PC-3 (cell line): ENCODE measurements at regions not wholly inside any gene's neighbourhood (a gene's known extent, or its start where the extent isn't known, plus 50 kb on each side); places are given as distances from the start of the nearest gene placed in this dataset.

Source experiments
- ATAC-seq: fragments of 200-7000 bp; cut with Tn5 transposase; 2 replicates; pipeline ENCODE4 v1.9.1; 2020; ENCODE audit warnings: mild to moderate bottlenecking, moderate library complexity
- BruUV-seq: library from RNA; stranded (reverse); fragments of 400-500 nt; replicated peaks from 2 replicates; lab custom pipeline; 2021; lab: Mats Ljungman, UMichigan
- CTCF ChIA-PET: fragments of 300-600 bp; sonication (Branson Sonifier 250); formaldehyde crosslinking; loops from one replicate; lab custom pipeline; 2022; ENCODE audit warnings: antibody characterized with exemption; lab: Charles Lee
- POLR2A ChIA-PET: fragments of 300-600 bp; sonication (Branson Sonifier 250); formaldehyde crosslinking; loops from one replicate; lab custom pipeline; 2022; ENCODE audit warnings: antibody characterized with exemption; ENCODE audit not compliant: unreplicated experiment; lab: Charles Lee
- DNase-seq: peaks from one replicate; pipeline ENCODE4 v3.0.0-alpha.2; 2015
- H2AFZ ChIP-seq: fragments of 300-600 bp; sonication (generic); 2 replicates; pipeline ENCODE4 v1.6.0; 2016; ENCODE audit warnings: antibody characterized with exemption, low read length
- H3F3A ChIP-seq: fragments of 300-600 bp; sonication (generic); one replicate; pipeline ENCODE4 v1.6.0; 2017; ENCODE audit warnings: antibody characterized with exemption, low read length, control low read depth, mild to moderate bottlenecking; ENCODE audit not compliant: unreplicated experiment
- H3K27ac ChIP-seq: fragments of 300-600 bp; sonication (generic); 2 replicates; pipeline ENCODE4 v1.5.1; 2016; ENCODE audit warnings: mild to moderate bottlenecking, low read length
- H3K27me3 ChIP-seq: fragments of 300-600 bp; sonication (generic); 2 replicates; pipeline ENCODE4 v1.6.1; 2016; ENCODE audit warnings: low read length, mixed read lengths
- H3K36me3 ChIP-seq: fragments of 300-600 bp; sonication (generic); 2 replicates; pipeline ENCODE4 v1.6.1; 2016; ENCODE audit warnings: low read depth, mixed run types, low read length, mixed read lengths
- H3K4me1 ChIP-seq: fragments of 300-600 bp; sonication (generic); 2 replicates; pipeline ENCODE4 v1.5.1; 2016; ENCODE audit warnings: low read length; ENCODE audit not compliant: insufficient read depth
- H3K4me2 ChIP-seq: fragments of 300-600 bp; sonication (generic); 2 replicates; pipeline ENCODE4 v1.6.0; 2016; ENCODE audit warnings: low read length
- H3K4me3 ChIP-seq: fragments of 300-600 bp; sonication (generic); 2 replicates; pipeline ENCODE4 v1.5.1; 2016; ENCODE audit warnings: mild to moderate bottlenecking, low read length, mixed read lengths
- H3K79me2 ChIP-seq: fragments of 300-600 bp; sonication (generic); 2 replicates; pipeline ENCODE4 v1.6.1; 2017; ENCODE audit warnings: low read length, mixed read lengths
- H3K9ac ChIP-seq: fragments of 300-600 bp; sonication (generic); 2 replicates; pipeline ENCODE4 v1.6.0; 2016; ENCODE audit warnings: mild to moderate bottlenecking, low read length
- H3K9me2 ChIP-seq: fragments of 300-600 bp; sonication (generic); replicated peaks from 2 replicates; pipeline ENCODE4 v1.6.1; 2016; ENCODE audit warnings: mixed run types, low read length, mixed read lengths
- H3K9me3 ChIP-seq: fragments of 300-600 bp; sonication (generic); 2 replicates; pipeline ENCODE4 v1.6.1; 2016; ENCODE audit warnings: low read length, mixed read lengths
- H4K20me1 ChIP-seq: fragments of 300-600 bp; sonication (generic); 2 replicates; pipeline ENCODE4 v1.6.1; 2016; ENCODE audit warnings: low read length, mixed read lengths
- EZH2 ChIP-seq: fragments of 300-600 bp; sonication (generic); IDR thresholded peaks from one replicate; pipeline ENCODE4 v1.6.1; 2017; ENCODE audit warnings: antibody characterized with exemption, mild to moderate bottlenecking, low read length; ENCODE audit not compliant: unreplicated experiment
- EZH2phosphoT487 ChIP-seq: fragments of 300-600 bp; sonication (generic); IDR thresholded peaks from 2 replicates; pipeline ENCODE4 v1.6.1; 2018; ENCODE audit warnings: mild to moderate bottlenecking, antibody characterized with exemption, low read length, borderline replicate concordance
- intact Hi-C: fragments of 100-400 bp; cut with micrococcal nuclease; formaldehyde crosslinking; loops from 2 replicates; pipeline ENCODE4 v1.9.0; 2023
- TF ChIP-seq, protein P1 (sequence below): fragments of 300-600 bp; sonication (generic); conservative IDR thresholded peaks from 2 replicates; pipeline ENCODE4 v1.5.1; 2017; ENCODE audit warnings: antibody characterized with exemption, low read depth, mild to moderate bottlenecking, low read length

DNA sequence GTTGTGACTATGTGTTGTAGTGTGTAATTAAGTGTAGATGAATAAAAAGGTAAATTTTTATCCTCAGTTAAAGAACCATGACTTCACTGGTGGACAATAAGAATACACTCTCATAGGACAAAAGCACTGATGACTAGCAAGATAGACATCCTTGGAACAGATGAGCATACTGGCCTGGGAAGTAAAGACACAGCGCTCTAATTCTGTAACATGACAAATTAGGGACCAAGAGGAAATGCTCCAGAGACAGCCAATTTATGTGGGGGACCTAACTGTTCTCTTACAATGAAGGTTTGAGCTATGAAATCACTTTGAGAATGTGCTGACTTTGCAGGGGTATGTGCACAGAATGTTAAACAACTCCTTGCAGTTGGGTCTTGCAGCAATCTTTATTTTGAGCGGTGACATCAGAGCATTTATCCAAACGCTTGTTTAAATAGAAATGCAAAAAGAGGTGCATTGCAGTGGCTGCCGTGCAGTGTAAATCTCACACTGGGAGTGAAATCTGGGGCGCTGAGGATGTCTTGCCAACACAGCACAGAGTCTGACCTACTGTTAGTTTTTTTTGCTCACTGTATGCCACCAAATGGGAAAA, 109.3 kb downstream of the MAGEC2 start:
- no peaks in the 10 kb centered on the region for H3K79me2 ChIP-seq
- H3K4me3 ChIP-seq: no peak overlapping the region
- POLR2A ChIA-PET: no interaction called here
- no peaks in the 10 kb centered on the region for H3K27me3 ChIP-seq
- no TSS peak for BruUV-seq
- H4K20me1 ChIP-seq: no peaks in the 10 kb centered on the region
- no peaks in the 10 kb centered on the region for H3K36me3 ChIP-seq
- H3K4me1 ChIP-seq: no peaks in the 10 kb centered on the region
- intact Hi-C loops: no loop called here
- CTCF ChIA-PET: no interaction called here
- H3K9me3 ChIP-seq: no peaks in the 10 kb centered on the region
- H2AFZ ChIP-seq: no peak overlapping the region
- no peak for ATAC-seq
- DNase-seq: no peak
- no peak overlapping the region for H3K27ac ChIP-seq
- H3F3A ChIP-seq: no peaks in the 10 kb centered on the region
- no peaks in the 10 kb centered on the region for H3K9me2 ChIP-seq
- H3K9ac ChIP-seq: no peak overlapping the region
- TF ChIP-seq EZH2: no peak
- no peak for TF ChIP-seq EZH2phosphoT487
- TF ChIP-seq, protein P1, sequence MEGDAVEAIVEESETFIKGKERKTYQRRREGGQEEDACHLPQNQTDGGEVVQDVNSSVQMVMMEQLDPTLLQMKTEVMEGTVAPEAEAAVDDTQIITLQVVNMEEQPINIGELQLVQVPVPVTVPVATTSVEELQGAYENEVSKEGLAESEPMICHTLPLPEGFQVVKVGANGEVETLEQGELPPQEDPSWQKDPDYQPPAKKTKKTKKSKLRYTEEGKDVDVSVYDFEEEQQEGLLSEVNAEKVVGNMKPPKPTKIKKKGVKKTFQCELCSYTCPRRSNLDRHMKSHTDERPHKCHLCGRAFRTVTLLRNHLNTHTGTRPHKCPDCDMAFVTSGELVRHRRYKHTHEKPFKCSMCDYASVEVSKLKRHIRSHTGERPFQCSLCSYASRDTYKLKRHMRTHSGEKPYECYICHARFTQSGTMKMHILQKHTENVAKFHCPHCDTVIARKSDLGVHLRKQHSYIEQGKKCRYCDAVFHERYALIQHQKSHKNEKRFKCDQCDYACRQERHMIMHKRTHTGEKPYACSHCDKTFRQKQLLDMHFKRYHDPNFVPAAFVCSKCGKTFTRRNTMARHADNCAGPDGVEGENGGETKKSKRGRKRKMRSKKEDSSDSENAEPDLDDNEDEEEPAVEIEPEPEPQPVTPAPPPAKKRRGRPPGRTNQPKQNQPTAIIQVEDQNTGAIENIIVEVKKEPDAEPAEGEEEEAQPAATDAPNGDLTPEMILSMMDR: no peak
- no peak overlapping the region for H3K4me2 ChIP-seq

DNA sequence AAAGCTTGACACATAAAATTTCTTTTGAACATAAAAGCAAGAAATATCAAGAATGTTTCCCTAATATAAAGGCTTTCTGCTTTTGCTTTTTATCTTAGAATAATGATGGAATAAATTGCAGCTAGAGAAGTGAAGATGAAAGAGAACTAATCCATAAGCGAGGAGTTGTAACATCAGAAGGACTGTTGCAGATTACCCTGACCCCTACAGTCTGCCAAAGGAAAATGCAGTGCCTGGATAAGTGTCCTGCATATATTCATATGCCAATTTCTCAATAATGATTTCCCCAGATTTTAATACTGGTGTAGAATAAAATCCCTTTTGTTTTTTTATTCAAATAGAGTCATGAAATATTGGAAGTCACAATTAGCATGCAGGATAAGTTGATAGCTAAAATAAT, 115.9 kb downstream of the MAGEC2 start:
- BruUV-seq: no TSS peak
- CTCF ChIA-PET: no interaction called here

DNA sequence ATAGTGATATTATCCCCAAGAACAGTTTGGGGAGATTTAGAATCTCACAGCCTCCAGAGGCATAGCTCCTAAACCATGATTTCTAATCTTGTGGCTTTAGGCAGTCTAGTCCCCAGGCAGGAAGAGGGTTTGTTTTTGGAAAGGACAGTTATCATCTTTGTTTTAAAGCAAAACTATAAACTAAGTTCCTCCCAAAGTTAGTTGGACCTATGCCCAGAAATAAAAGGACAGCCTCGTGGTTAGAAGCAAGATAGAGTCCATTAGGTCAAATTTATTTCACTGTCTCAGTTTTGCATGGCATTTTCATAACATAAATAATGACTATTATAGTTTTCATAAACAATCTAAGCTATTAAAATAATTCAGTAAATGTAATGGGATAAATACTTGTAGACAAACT, 120.5 kb downstream of the MAGEC2 start:
- POLR2A ChIA-PET: no interaction called here

More for the DNA sequence above, 115.9 kb downstream of the MAGEC2 start:
- DNase-seq: peak; percentile 45
- no peak overlapping the region for H3K27ac ChIP-seq
- no peaks in the 10 kb centered on the region for H3K9me2 ChIP-seq
- no peaks in the 10 kb centered on the region for H3K27me3 ChIP-seq
- H4K20me1 ChIP-seq: no peaks in the 10 kb centered on the region
- intact Hi-C loops: loop anchor here (5.0 kb wide), 1 partner anchor 1322 kb away; no protein-coding TSS in a partner anchor
- H2AFZ ChIP-seq: no peak overlapping the region
- H3K4me3 ChIP-seq: no peak overlapping the region
- no peaks in the 10 kb centered on the region for H3K36me3 ChIP-seq
- POLR2A ChIA-PET: no interaction called here
- H3K9me3 ChIP-seq: no peaks in the 10 kb centered on the region
- H3K4me2 ChIP-seq: no peak overlapping the region
- H3K79me2 ChIP-seq: no peaks in the 10 kb centered on the region
- H3F3A ChIP-seq: no peaks in the 10 kb centered on the region
- H3K9ac ChIP-seq: no peak overlapping the region
- H3K4me1 ChIP-seq: no peaks in the 10 kb centered on the region
- TF ChIP-seq EZH2: no peak
- TF ChIP-seq, protein P1: peak; percentile 68
- peak; percentile 54; the same call in 1 of the 2 replicates for ATAC-seq

More for the DNA sequence above, 120.5 kb downstream of the MAGEC2 start:
- Histone ChIP-seq H2AFZ (no peak overlapping the region), H3K36me3 (no peaks in the 10 kb centered on the region), H3K9ac (no peak overlapping the region), H3K79me2 (no peaks in the 10 kb centered on the region), H3K9me3 (no peaks in the 10 kb centered on the region), H3K4me1 (no peaks in the 10 kb centered on the region), H3F3A (no peaks in the 10 kb centered on the region), H3K9me2 (no peaks in the 10 kb centered on the region), H3K4me2 (no peak overlapping the region), H3K27ac (no peak overlapping the region), H3K4me3 (no peak overlapping the region), H4K20me1 (no peaks in the 10 kb centered on the region), H3K27me3 (no peaks in the 10 kb centered on the region)
- DNase-seq (no peak), ATAC-seq (no peak)
- intact Hi-C loops: loop anchor here (5.0 kb wide), 1 partner anchor 1317 kb away; no protein-coding TSS in a partner anchor
- CTCF ChIA-PET: no interaction called here
- no TSS peak for BruUV-seq
- no peak for TF ChIP-seq EZH2phosphoT487
